ENCODE measurements at regions not wholly inside any gene's neighbourhood (a gene's known extent, or its start where the extent isn't known, plus 50 kb on each side); places are given as distances from the start of the nearest gene placed in this dataset.

GRCh38 chr10:131762789-131763696 is 137.8 kb upstream of the PPP2R2D start:
- TF ChIP-seq CTCF (conservative IDR thresholded peaks at IDR 0.05; ENCODE audit: low read depth, low read length): no peak
- TF ChIP-seq EZH2 (IDR thresholded peaks at IDR 0.05; ENCODE audit: borderline replicate concordance, low read depth, low read length, poor library complexity, severe bottlenecking): no peak
